Caki2 (cell line): ENCODE measurements at regions not wholly inside any gene's neighbourhood (a gene's known extent, or its start where the extent isn't known, plus 50 kb on each side); places are given as distances from the start of the nearest gene placed in this dataset.
"Not testable (repeated sequence)": the region's sequence is repeated elsewhere in the genome, so short reads cannot be mapped to it uniquely, and the experiment has no call there.

Experiments
- DNase-seq: peaks from one replicate; pipeline ENCODE4 v3.0.0-alpha.2; 2015; ENCODE audit warnings: low read depth
- in situ Hi-C: cut with HindIII; loops from 2 replicates; pipeline ENCODE4 v1.10.0; 2016; ENCODE audit warnings: low sequenced_read_pairs, low pct_unique_long_range_greater_than_20kb, mixed read lengths

DNA sequence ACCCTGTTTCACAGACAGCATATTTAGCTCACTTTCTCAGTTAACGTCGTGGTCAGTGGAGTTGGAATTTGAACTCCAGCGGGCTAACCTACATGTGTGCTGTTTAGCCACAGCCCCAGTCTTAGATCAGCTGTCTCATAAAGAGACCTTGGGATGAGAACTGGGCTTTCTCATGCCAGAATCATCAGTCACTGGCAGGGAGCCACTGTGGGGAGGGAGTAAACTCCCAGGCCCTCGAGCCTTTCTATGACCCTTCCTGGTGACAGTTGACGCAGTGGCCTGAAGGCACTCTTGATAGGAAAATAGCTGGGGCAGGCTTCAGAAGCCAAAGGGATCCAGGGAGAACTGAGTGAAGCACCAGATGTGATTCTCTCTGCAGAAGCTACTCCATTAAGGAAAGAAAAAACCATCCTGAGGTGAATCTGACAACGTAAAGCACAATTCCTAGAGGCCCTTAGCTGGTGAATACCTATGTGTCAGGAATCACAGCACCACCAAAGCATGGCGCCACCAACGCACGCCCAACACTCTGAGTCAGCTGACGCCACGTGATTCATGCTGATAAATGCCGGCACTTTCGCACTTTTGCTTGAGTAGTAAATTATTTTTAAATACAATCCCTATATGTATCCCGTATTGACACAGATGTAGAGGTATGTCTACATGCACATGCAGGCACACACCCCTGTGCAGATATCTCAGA, 279.6 kb upstream of the TMEM132C start:
- in situ Hi-C loops = no loop called here
- no peak for DNase-seq

DNA sequence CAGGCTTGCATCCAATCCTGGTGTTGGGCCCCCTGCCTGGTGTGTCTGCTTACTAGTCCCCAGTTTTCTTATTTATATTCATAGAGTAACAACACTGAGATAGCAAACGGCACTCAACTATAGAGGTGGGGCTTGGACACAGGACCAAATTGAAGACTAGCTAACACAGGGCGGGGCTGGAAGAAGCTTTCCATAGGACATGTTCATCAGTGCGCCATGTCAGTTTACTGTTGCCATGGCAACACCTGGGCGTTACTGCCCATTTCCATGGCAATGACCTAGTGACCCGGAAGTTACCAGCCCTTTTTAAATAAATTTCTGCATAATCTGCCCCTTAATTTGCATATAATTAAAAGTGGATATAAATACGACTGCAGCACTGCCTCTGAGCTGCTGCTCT, 275.5 kb upstream of the TMEM132C start:
- no peak for DNase-seq
- in situ Hi-C loops = no loop called here

DNA sequence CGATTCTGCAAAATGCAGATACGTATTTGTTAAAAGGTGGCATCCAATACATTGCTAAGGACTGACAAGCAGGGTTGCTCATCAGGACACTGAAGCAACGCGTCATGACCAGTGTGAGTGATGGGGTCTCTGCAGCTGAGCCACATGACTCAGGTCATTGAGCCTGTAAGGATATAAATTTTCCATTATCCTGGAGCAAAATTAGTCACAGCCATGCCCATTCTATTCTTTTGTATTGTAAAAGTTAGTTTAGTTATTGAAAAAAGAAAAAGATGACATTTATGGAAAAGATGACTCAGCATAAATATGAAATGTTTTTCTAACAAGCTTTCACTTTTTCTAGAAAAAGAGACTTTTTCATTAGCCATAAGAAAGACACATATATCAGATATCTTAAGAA, 268.0 kb upstream of the TMEM132C start:
- DNase-seq = no peak
- in situ Hi-C loops = no loop called here

DNA sequence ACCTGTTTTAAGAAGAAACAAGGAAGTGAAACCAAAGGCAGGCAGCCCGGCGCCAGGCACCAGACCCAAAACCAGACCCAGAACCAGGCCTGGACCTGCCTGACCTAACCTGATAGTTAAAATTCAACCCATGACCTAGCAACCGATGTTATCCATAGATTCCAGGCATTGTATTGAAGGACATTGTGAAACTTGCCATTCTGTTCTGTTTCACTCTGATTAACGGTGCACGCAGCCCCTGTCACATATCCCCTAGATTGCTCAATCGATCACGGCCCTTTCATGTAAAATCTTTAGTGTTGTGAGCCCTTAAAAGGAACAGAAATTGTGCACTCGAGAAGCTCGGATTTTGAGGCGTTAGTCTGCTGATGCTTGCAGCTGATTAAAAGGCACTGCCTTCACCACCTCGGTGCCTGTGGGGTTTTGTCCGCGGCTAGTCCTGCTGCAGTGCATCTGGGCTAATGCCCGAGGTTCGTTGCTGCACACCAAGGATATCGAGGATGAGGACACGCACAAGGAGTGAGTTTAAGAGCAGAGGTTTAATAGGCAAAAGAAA, 262.5 kb upstream of the TMEM132C start:
- DNase-seq = no peak
- in situ Hi-C loops = no loop called here

DNA sequence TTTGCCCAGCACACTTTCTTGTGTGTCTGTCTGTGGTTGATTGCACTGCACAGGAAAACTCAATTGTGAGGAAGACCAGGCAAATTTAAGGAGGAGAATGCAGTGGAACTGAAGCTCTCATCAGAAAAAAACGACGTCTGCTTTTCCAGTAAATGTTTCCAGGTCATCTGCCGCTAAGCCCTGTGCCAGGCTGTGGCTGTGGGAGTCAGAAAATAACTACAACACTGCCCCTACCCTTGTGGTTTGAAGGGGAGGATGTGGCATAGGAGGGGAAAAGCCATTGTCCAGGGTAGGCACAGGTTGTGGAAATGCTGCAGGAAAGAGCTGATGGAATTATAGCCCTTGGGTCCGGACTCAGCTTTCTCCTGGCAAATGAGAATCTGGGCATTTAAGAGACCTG, 259.7 kb upstream of the TMEM132C start:
- no peak for DNase-seq
- in situ Hi-C loops = no loop called here

DNA sequence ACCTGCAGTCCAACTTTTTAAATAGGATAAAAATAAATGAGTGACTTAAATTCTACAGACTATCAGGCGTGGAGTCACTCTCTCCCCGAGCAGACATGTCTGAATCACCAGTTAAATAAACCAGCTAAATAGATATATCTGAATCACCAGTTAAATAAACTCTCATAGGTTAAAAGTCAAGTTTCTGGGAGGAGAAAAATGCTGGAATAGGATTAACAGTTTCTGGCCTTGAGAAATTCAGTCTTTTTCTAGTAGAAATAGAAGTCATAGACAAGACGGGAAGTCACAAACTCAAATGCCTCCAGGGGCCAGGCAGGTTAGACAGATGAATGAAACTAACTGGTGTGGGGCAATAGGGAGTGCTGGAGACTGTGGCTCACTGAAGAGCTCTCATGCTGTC, 258.6 kb upstream of the TMEM132C start:
- DNase-seq = peak; percentile 65
- in situ Hi-C loops = no loop called here

DNA sequence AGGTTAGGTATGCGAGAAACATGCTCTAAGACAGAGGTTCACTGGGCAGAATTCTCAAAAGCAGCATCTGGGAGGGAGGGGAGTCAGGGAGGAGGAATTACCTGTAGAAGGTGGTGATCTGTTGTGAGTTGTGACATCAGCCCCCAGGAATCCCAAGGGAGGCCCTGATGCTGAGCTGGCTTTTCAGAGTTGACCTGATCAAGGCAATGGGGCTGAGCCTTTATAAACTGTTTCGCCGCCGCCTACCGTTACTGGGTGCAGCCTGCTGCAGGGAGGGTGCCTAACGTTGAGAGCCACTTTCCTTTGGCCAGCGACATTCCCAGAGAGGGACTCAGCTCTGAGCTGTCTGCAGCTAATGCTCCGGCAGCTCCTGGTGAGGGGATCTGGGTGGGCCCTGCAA, 257.9 kb upstream of the TMEM132C start:
- DNase-seq = no peak
- in situ Hi-C loops = no loop called here

DNA sequence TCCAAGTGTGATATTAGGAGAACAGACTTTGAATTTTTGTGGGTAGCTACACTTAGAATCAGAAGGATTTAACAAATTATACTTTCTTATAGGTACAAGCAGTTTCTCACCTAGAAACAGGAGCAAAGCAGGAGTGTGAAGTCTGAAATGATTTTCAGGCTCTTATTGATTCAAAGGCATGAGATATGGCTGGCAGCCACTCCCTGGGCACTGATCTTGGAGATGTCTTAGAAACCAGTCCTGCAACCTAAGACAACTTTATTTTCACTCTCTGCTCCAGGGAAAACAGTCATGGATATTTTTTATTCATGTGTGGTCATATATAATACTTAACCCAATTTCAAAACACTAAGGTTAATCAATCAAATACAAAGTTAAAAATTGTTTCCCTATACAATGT, 254.9 kb upstream of the TMEM132C start:
- no peak for DNase-seq
- in situ Hi-C loops = no loop called here

DNA sequence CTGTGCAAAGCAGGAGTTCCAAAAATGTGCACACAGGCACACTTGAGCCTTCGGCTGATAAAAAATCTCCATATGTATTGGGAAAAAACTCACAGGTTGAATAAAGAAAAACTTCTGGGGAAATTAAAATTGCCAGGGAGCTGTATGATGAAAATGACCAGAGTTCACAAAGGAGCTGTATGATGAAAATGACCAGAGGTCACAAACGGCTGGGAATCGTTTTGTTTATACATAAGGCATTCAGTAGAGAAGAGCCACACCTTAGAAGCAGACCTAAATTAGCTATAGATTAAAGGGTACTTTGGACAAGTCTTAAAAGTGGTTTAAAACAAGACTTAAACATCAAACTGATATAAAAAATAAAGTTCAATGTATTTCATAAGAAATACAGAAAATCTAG, 251.7 kb upstream of the TMEM132C start:
- no peak for DNase-seq
- in situ Hi-C loops = no loop called here

DNA sequence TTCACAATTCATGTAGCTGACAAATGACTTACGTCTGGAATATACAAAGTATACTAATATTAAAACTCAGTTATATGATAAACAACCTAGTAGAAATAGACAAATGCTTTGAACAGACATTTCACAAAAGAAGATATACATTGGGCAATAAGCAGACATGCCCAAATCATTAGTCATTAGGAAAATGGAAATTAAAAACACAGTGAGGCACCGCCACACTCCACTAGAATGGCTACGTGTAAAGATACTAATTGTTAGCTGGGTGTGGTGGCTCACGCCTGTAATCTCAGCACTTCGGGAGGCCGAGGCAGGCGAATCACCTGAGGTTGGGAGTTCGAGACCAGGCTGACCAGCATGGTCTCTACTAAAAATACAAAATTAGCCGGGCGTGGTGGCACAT, 248.9 kb upstream of the TMEM132C start:
- DNase-seq = no peak
- in situ Hi-C loops = no loop called here

DNA sequence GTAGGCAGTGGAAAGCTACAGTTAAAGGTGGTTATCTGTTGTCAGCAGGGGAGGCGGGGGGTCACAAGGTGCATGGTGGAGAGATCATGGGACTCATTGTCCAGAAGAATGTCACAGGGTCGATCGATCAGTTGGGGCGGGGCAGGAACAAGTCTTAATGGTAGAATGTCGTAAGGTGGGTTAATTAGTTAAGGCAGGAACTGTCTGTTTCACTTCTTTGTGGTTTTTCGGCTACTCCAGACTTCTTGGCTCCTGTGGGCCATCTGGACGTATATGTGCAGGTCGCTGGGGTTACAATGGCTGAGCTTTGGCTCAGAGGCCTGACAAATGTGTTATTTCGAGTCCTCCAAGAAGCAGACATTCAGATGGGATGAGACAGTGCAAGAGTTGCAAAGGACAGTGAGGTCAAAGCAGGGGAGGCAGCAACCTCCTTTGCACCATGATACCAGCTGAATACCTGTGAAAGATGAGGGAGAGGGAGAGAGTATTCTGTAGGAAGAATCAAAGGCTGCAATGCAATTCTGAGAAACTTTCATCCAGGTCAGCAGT, 246.9 kb upstream of the TMEM132C start:
- no peak for DNase-seq

DNA sequence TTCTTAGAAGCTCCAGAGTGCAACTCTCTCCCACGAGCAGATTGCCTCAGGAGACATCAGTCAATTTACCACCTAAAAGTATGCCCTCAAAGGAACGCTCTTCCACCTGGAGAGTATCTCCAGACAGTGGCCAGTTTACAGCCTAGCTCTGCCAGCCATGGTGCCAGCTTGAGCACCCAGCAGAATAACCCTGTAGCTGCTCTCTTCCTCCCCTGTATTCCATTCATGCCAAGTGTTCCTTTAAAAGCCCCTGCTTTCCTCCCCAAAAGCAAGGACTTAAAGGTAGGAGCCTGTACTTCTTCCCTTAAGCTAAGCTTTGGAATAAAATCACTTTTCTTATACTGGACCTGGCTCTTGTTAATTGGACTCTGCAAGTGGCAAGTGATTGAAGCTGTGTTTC, 245.4 kb upstream of the TMEM132C start:
- DNase-seq = no peak
- in situ Hi-C loops = no loop called here

More for the DNA sequence above, 246.9 kb upstream of the TMEM132C start:
- in situ Hi-C loops = no loop called here

DNA sequence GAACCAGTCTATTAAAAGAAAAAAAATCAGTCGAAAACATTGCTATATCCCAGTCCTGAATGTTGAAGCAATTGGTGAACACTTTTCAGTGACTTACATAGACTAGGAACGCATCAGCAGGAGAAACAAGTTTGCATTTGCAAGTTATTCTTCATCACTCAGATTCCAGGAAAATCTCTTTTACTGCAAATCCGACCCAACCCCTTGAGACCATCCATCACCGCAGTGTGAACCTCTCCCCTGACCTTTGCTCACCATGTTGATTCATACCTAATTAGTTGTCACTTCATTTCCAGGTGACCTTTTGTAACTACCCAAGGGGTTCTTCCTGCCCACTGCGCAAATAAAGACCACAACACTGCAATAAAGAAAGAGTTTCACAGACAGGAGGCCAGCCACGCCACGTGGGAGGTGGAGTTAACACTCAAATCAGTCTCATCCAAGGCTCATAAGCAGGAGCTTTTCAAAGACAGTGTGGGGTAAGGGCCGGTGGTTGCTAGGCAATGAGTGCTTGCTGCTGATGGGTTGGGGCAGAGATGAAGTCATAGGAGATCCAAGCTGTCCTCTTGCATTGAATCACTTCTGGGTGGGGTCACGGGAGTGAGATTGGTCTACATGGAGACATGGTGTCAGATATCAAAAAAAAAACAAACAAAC, 241.3 kb upstream of the TMEM132C start:
- in situ Hi-C loops = no loop called here
- no peak for DNase-seq

DNA sequence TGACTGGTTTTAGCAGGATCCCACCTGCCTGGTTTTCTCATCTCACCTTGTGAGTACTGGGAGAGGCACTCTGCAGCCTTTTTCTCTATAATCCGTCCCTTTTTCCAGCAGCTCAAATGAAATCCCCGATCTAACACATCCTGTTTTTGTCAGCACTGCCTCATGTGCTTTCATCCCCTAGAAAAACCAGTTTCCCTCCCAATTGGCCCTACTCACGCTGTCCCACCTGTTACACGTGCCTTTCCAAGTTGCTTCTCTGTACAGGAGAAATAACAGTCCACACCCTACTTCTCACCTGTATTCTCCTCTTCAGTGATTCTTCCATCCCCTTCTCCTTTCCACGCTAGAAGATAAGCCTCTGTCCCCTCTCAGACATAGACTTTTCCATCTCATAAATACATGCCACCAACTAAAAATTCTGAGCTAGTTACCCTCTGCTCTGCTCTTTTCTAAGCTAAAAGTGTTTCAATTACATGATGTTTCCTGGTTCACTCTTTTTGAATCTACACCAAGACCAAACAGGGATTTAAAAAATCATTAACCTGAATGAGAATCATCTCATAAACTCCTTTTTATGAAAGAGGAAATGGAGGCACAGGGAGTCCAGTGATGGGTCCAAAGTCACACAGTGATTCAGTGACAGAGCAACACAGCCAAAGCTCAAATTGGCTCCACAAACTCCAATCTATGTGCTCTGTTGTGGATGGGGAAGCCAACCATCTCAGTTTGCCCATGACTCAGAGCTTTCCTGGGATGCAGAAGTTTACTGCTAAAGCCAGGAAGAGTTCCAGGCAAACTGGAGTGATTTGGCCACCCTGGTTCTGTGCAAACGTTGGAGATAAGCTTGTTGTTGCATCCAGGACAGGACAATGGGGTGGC, 240.0 kb upstream of the TMEM132C start:
- in situ Hi-C loops = no loop called here
- DNase-seq = no peak

DNA sequence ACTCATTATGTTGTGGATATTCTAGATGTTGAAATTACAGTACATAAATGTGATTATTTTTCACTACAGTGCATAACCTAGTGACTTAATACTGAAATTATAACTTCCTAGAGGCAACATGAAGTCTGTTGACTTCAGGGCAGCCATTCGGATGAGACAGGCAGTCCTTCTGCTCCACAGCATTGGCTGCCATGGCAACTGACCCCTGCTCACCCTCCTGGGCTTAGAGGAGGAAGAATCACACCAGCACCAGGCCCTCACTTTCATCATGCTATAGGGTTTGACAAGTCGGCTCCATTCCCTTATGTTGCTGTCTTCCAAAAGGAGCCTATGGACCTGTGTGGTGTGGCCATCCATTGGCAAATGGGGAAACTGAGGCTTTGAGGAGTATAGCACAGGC, 233.5 kb upstream of the TMEM132C start:
- no peak for DNase-seq
- in situ Hi-C loops = no loop called here

DNA sequence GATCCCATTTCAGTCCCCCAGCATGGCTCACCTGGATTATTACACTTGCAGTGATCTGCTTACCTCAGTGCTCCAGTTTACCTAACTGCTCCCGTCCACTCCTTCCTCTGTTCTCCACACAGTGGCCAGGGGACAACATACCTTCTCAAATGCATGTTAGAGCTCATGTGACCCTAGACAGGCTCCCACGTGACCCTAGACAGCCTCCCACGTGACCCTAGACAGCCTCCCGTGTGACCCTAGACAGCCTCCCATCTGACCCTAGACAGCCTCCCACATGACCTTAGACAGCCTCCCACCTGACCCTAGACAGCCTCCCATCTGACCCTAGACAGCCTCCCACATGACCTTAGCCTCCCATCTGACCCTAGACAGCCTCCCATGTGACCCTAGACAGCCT, 226.0 kb upstream of the TMEM132C start:
- in situ Hi-C loops = no loop called here
- no peak for DNase-seq

DNA sequence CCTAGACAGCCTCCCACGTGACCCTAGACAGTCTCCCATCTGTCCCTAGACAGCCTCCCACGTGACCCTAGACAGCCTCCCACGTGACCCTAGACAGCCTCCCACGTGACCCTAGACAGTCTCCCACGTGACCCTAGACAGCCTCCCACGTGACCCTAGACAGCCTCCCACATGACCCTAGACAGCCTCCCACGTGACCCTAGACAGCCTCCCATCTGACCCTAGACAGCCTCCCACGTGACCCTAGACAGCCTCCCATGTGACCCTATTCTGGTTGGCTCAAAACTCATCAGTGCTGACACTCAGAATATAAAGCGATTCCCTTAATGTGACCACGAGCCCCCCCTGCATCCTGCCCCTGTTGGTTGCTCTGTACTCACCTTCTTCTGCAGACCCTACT, 224.7 kb upstream of the TMEM132C start:
- in situ Hi-C loops, DNase-seq: not testable (repeated sequence)

DNA sequence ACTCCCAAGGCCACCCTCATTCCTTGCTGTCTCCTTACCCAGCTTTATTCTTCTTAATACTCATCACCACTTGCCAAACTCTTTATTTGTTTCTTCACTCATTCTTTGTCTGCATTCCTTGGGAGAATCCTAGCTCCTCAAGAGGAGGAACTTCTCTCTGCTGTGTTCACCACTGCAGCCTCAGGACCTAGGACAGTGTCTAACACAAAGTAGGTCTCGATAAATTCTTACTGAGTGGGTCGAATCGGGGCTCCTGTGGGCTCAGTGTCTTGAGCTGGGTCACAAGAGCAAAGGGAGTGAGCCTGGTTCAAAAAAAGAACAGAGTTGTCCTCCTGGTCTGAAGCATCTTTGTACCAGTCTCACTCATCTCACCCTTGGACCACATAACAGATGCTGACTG, 224.1 kb upstream of the TMEM132C start:
- DNase-seq = no peak
- in situ Hi-C loops = no loop called here

DNA sequence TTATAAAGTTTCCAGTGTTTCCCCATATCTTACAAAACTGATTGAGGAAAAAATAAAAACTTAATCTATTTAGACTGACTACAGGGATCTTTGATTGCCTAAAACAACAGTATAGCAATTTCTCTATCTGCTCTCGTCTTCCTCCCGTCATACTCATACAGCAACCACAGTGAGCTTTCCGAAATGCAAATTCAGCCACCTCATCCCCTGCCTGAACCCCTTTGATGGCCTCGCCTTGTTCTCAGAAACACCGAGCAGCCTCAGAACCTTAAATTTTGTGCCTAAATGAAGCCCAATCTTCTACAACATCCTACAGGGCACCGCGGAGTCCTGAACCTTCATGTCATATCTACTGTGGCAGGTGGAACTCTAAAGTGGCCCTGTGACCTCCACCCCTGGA, 223.7 kb upstream of the TMEM132C start:
- in situ Hi-C loops = no loop called here
- no peak for DNase-seq
